MCF 10A (cell line): ENCODE measurements at regions not wholly inside any gene's neighbourhood (a gene's known extent, or its start where the extent isn't known, plus 50 kb on each side); places are given as distances from the start of the nearest gene placed in this dataset.

Experiments
- BruUV-seq: library from RNA; stranded (reverse); fragments of 400-500 nt; replicated peaks from 2 replicates; lab custom pipeline; 2021; lab: Mats Ljungman, UMichigan
- CTCF ChIA-PET: fragments of 300-600 bp; sonication (Branson Sonifier 250); formaldehyde crosslinking; extraction: SDS; loops from one replicate; lab custom pipeline; 2021; ENCODE audit warnings: antibody characterized with exemption, inconsistent platforms; lab: Yijun Ruan, JAX
- POLR2A ChIA-PET: fragments of 300-600, 350-650 bp; sonication (Branson Sonifier 250); formaldehyde crosslinking; extraction: SDS; loops from one replicate; lab custom pipeline; 2020; ENCODE audit warnings: antibody characterized with exemption, inconsistent platforms; lab: Yijun Ruan, JAX
- DNase-seq: peaks from one replicate; pipeline ENCODE4 v3.0.0-alpha.2; 2018; ENCODE audit not compliant: unreplicated experiment
- H3K27ac Mint-ChIP-seq: one replicate; pipeline ENCODE4 v1.8.0; 2022; ENCODE audit warnings: mild to moderate bottlenecking, low read depth, mixed read lengths; ENCODE audit not compliant: unreplicated experiment
- H3K27me3 Mint-ChIP-seq: one replicate; pipeline ENCODE4 v1.8.0; 2022; ENCODE audit warnings: mixed read lengths; ENCODE audit not compliant: insufficient read depth, unreplicated experiment
- H3K36me3 Mint-ChIP-seq: one replicate; pipeline ENCODE4 v1.8.0; 2022; ENCODE audit warnings: mild to moderate bottlenecking, moderate library complexity, mixed read lengths; ENCODE audit not compliant: insufficient read depth, unreplicated experiment
- H3K4me1 Mint-ChIP-seq: one replicate; pipeline ENCODE4 v1.8.0; 2022; ENCODE audit warnings: mixed read lengths; ENCODE audit not compliant: insufficient read depth, unreplicated experiment
- H3K4me3 Mint-ChIP-seq: one replicate; pipeline ENCODE4 v1.8.0; 2022; ENCODE audit warnings: mild to moderate bottlenecking, moderate library complexity, mixed read lengths; ENCODE audit not compliant: unreplicated experiment
- H3K9me3 Mint-ChIP-seq: one replicate; pipeline ENCODE4 v1.8.0; 2022; ENCODE audit warnings: mixed read lengths; ENCODE audit not compliant: unreplicated experiment
- CTCF ChIP-seq: fragments of 200-600 bp; IDR thresholded peaks from one replicate; pipeline ENCODE4 v1.8.0; 2022; ENCODE audit warnings: antibody characterized with exemption, mild to moderate bottlenecking; ENCODE audit not compliant: unreplicated experiment
- intact Hi-C: fragments of 100-400 bp; cut with micrococcal nuclease; formaldehyde crosslinking; loops from 2 replicates; pipeline ENCODE4 v1.14.1; 2022

GRCh38 chr10:10361301-10361885 lies 656.3 kb upstream of the CELF2 start:
- Mint-ChIP-seq H3K27ac (no peak overlapping the region), H3K27me3 (no peaks in the 10 kb centered on the region), H3K36me3 (no peaks in the 10 kb centered on the region), H3K9me3 (no peaks in the 10 kb centered on the region), H3K4me1 (peaks cover 8% of the 10 kb centered on the region), H3K4me3 (no peak overlapping the region)
- BruUV-seq: no TSS peak
- intact Hi-C loops: no loop called here
- POLR2A ChIA-PET: interaction anchor here (0.8 kb wide), 1 partner anchor 22 kb away, joined by 3 read pairs; no protein-coding TSS in a partner anchor
- CTCF ChIA-PET: interaction anchor here (0.5 to 0.7 kb wide), 2 partner anchors 9 to 28 kb away, joined by 3 to 4 read pairs; no protein-coding TSS in a partner anchor
- no peak for TF ChIP-seq CTCF
- DNase-seq: no peak

GRCh38 chr10:10362800-10363199 lies 654.9 kb upstream of the CELF2 start:
- Mint-ChIP-seq H3K4me3 (no peak overlapping the region), H3K36me3 (no peaks in the 10 kb centered on the region), H3K9me3 (no peaks in the 10 kb centered on the region), H3K27ac (no peak overlapping the region), H3K4me1 (peaks cover 8% of the 10 kb centered on the region), H3K27me3 (no peaks in the 10 kb centered on the region)
- DNase-seq: no peak
- TF ChIP-seq CTCF: no peak
- intact Hi-C loops: no loop called here
- BruUV-seq: no TSS peak
- POLR2A ChIA-PET: interaction anchor here (0.5 kb wide), 1 partner anchor 540 kb away, joined by 3 read pairs; no protein-coding TSS in a partner anchor
- CTCF ChIA-PET: no interaction called here

GRCh38 chr10:10363217-10363616 lies 654.5 kb upstream of the CELF2 start:
- no peak for TF ChIP-seq CTCF
- BruUV-seq: no TSS peak
- Mint-ChIP-seq H3K4me1 (peaks cover 8% of the 10 kb centered on the region), H3K36me3 (no peaks in the 10 kb centered on the region), H3K27me3 (no peaks in the 10 kb centered on the region), H3K27ac (no peak overlapping the region), H3K9me3 (no peaks in the 10 kb centered on the region), H3K4me3 (no peak overlapping the region)
- intact Hi-C loops: no loop called here
- CTCF ChIA-PET: no interaction called here
- no peak for DNase-seq
- POLR2A ChIA-PET: no interaction called here

GRCh38 chr10:10364902-10365301 lies 652.8 kb upstream of the CELF2 start:
- no peak for DNase-seq
- ChIA-PET POLR2A (no interaction called here), CTCF (interaction anchor here (0.6 to 1.3 kb wide), 2 partner anchors 9 to 150 kb away, joined by 3 read pairs; no protein-coding TSS in a partner anchor)
- Mint-ChIP-seq H3K36me3 (no peaks in the 10 kb centered on the region), H3K4me3 (no peak overlapping the region), H3K9me3 (no peaks in the 10 kb centered on the region), H3K27ac (no peak overlapping the region), H3K4me1 (peaks cover 8% of the 10 kb centered on the region), H3K27me3 (no peaks in the 10 kb centered on the region)
- intact Hi-C loops: no loop called here
- no TSS peak for BruUV-seq
- no peak for TF ChIP-seq CTCF
